ENCODE measurements at regions not wholly inside any gene's neighbourhood (a gene's known extent, or its start where the extent isn't known, plus 50 kb on each side); places are given as distances from the start of the nearest gene placed in this dataset.

GRCh38 chr10:78781251-78781913 is 287.4 kb upstream of the ZMIZ1 start:
- no peak for TF ChIP-seq FOXA1 (IDR thresholded peaks at IDR 0.05)
- no peak for TF ChIP-seq CTBP1 (IDR thresholded peaks at IDR 0.05; ENCODE audit: borderline replicate concordance)
- no peak for TF ChIP-seq SP1 (IDR thresholded peaks at IDR 0.05)
- TF ChIP-seq L3MBTL2 (conservative IDR thresholded peaks at IDR 0.05), result no peak
- TF ChIP-seq NFRKB (IDR thresholded peaks at IDR 0.05), result no peak
- TF ChIP-seq ZNF384 (IDR thresholded peaks at IDR 0.05), result no peak
- TF ChIP-seq FOXK2 (IDR thresholded peaks at IDR 0.05), result no peak
- CTCF ChIA-PET, result no interaction called here
- no peak for DNase-seq (ENCODE audit: extremely low spot score)
- POLR2A ChIA-PET, result no interaction called here

- DNase-seq (ENCODE audit: extremely low spot score), result no peak
- POLR2A ChIA-PET, result no interaction called here
- TF ChIP-seq L3MBTL2 (conservative IDR thresholded peaks at IDR 0.05) (no peak), BHLHE40 (IDR thresholded peaks at IDR 0.05; ENCODE audit: borderline replicate concordance) (no peak), NFRKB (IDR thresholded peaks at IDR 0.05) (no peak), ELF4 (IDR thresholded peaks at IDR 0.05) (no peak), CTBP1 (IDR thresholded peaks at IDR 0.05; ENCODE audit: borderline replicate concordance) (no peak), ARNT (IDR thresholded peaks at IDR 0.05) (no peak), SP1 (IDR thresholded peaks at IDR 0.05) (no peak), FOXM1 (IDR thresholded peaks at IDR 0.05; ENCODE audit: borderline replicate concordance) (no peak), HDGF (IDR thresholded peaks at IDR 0.05; ENCODE audit: borderline replicate concordance) (no peak), PKNOX1 (IDR thresholded peaks at IDR 0.05) (no peak), FOXK2 (IDR thresholded peaks at IDR 0.05) (no peak), LEF1 (IDR thresholded peaks at IDR 0.05; ENCODE audit: borderline replicate concordance) (no peak), FOXA1 (IDR thresholded peaks at IDR 0.05) (no peak), SUZ12 (IDR thresholded peaks at IDR 0.05) (no peak), TARDBP (IDR thresholded peaks at IDR 0.05) (no peak), ZNF384 (IDR thresholded peaks at IDR 0.05) (no peak)
- CTCF ChIA-PET, result no interaction called here
Measured at GRCh38 chr10:78781991-78782390, 286.8 kb upstream of the ZMIZ1 start.

GRCh38 chr10:78782441-78782840 is 286.3 kb upstream of the ZMIZ1 start:
- POLR2A ChIA-PET, result no interaction called here
- CTCF ChIA-PET, result no interaction called here
- DNase-seq (ENCODE audit: extremely low spot score), result no peak
- TF ChIP-seq FOXM1 (IDR thresholded peaks at IDR 0.05; ENCODE audit: borderline replicate concordance), result no peak
- no peak for TF ChIP-seq BHLHE40 (IDR thresholded peaks at IDR 0.05; ENCODE audit: borderline replicate concordance)
- no peak for TF ChIP-seq SP1 (IDR thresholded peaks at IDR 0.05)
- TF ChIP-seq L3MBTL2 (conservative IDR thresholded peaks at IDR 0.05), result no peak
- TF ChIP-seq HDGF (IDR thresholded peaks at IDR 0.05; ENCODE audit: borderline replicate concordance), result no peak
- TF ChIP-seq LEF1 (IDR thresholded peaks at IDR 0.05; ENCODE audit: borderline replicate concordance), result no peak
- TF ChIP-seq ARNT (IDR thresholded peaks at IDR 0.05), result no peak
- no peak for TF ChIP-seq PKNOX1 (IDR thresholded peaks at IDR 0.05)
- no peak for TF ChIP-seq SUZ12 (IDR thresholded peaks at IDR 0.05)
- no peak for TF ChIP-seq NFRKB (IDR thresholded peaks at IDR 0.05)
- no peak for TF ChIP-seq ELF4 (IDR thresholded peaks at IDR 0.05)
- TF ChIP-seq CTBP1 (IDR thresholded peaks at IDR 0.05; ENCODE audit: borderline replicate concordance), result no peak
- TF ChIP-seq FOXA1 (IDR thresholded peaks at IDR 0.05), result no peak
- no peak for TF ChIP-seq TARDBP (IDR thresholded peaks at IDR 0.05)

GRCh38 chr10:78783753-78784152 is 285.0 kb upstream of the ZMIZ1 start:
- TF ChIP-seq PKNOX1 (IDR thresholded peaks at IDR 0.05) (no peak), ELF4 (IDR thresholded peaks at IDR 0.05) (no peak), TARDBP (IDR thresholded peaks at IDR 0.05) (no peak), SP1 (IDR thresholded peaks at IDR 0.05) (no peak), LEF1 (IDR thresholded peaks at IDR 0.05; ENCODE audit: borderline replicate concordance) (no peak), FOXA1 (IDR thresholded peaks at IDR 0.05) (no peak), ARNT (IDR thresholded peaks at IDR 0.05) (no peak), HDGF (IDR thresholded peaks at IDR 0.05; ENCODE audit: borderline replicate concordance) (no peak), SUZ12 (IDR thresholded peaks at IDR 0.05) (no peak)
- CTCF ChIA-PET, result no interaction called here
- no peak for DNase-seq (ENCODE audit: extremely low spot score)
- POLR2A ChIA-PET, result no interaction called here

GRCh38 chr10:78784546-78784945 is 284.2 kb upstream of the ZMIZ1 start:
- POLR2A ChIA-PET, result no interaction called here
- TF ChIP-seq ELF4 (IDR thresholded peaks at IDR 0.05) (no peak), PKNOX1 (IDR thresholded peaks at IDR 0.05) (no peak), NFRKB (IDR thresholded peaks at IDR 0.05) (no peak), TARDBP (IDR thresholded peaks at IDR 0.05) (no peak), BHLHE40 (IDR thresholded peaks at IDR 0.05; ENCODE audit: borderline replicate concordance) (no peak), HDGF (IDR thresholded peaks at IDR 0.05; ENCODE audit: borderline replicate concordance) (no peak), L3MBTL2 (conservative IDR thresholded peaks at IDR 0.05) (no peak), SUZ12 (IDR thresholded peaks at IDR 0.05) (no peak), FOXM1 (IDR thresholded peaks at IDR 0.05; ENCODE audit: borderline replicate concordance) (no peak), ARNT (IDR thresholded peaks at IDR 0.05) (no peak), SP1 (IDR thresholded peaks at IDR 0.05) (no peak), ZNF384 (IDR thresholded peaks at IDR 0.05) (no peak), FOXK2 (IDR thresholded peaks at IDR 0.05) (no peak), CTBP1 (IDR thresholded peaks at IDR 0.05; ENCODE audit: borderline replicate concordance) (no peak), FOXA1 (IDR thresholded peaks at IDR 0.05) (no peak), LEF1 (IDR thresholded peaks at IDR 0.05; ENCODE audit: borderline replicate concordance) (no peak)
- no peak for DNase-seq (ENCODE audit: extremely low spot score)
- CTCF ChIA-PET, result no interaction called here

Measured in HEK293T (cell line).